ENCODE measurements at regions not wholly inside any gene's neighbourhood (a gene's known extent, or its start where the extent isn't known, plus 50 kb on each side); places are given as distances from the start of the nearest gene placed in this dataset.
A peak's percentile ranks its signal among the peaks of the same experiment; 100 is the strongest.

- Histone ChIP-seq H3K9ac (ENCODE audit: control insufficient read depth, insufficient read depth, low read length) (no peak overlapping the region), H4K20me1 (ENCODE audit: control insufficient read depth, insufficient read depth) (no peaks in the 10 kb centered on the region), H3K9me3 (replicated peaks; ENCODE audit: control insufficient read depth, insufficient read depth, low read length) (peaks cover 1% of the 10 kb centered on the region; the same call in 1 of the 3 replicates), H3K27me3 (replicated peaks in 1 of 2; ENCODE audit: control insufficient read depth in 2 of 2, insufficient read depth in 2 of 2, low read length in 1 of 2) (peaks cover 2 to 13% of the 10 kb centered on the region in 2 experiments), H3K4me2 (ENCODE audit: control insufficient read depth, insufficient read depth) (no peak overlapping the region; the same call in 1 of the 2 replicates), H2AFZ (ENCODE audit: control insufficient read depth, low read depth, low read length) (no peak overlapping the region), H3K4me3 (no peak overlapping the region), H3K79me2 (ENCODE audit: control insufficient read depth, insufficient read depth, low read length) (no peaks in the 10 kb centered on the region), H3K4me1 (ENCODE audit: control insufficient read depth, insufficient read depth, low read length) (no peaks in the 10 kb centered on the region; the same call in 1 of the 2 replicates), H3K36me3 (ENCODE audit: control insufficient read depth in 2 of 2, insufficient read depth in 2 of 2, low read length in 1 of 2) (no peaks in the 10 kb centered on the region), H3K27ac (ENCODE audit: control insufficient read depth, insufficient read depth) (no peak overlapping the region)
- FAIRE-seq (no peak), ATAC-seq (peak; percentile 52), DNase-seq (ENCODE audit: low read depth, low spot score) (no peak)
- in situ Hi-C loops (cut with MboI) (no loop called here), intact Hi-C loops (cut with micrococcal nuclease; ENCODE audit: unreplicated experiment) (no loop called here)
- RAD21 ChIA-PET (ENCODE audit: unreplicated experiment), result no interaction called here
- TF ChIP-seq RAD51 (IDR thresholded peaks at IDR 0.05) (peak; percentile 36; the same call in 1 of the 2 replicates), USF1 (IDR thresholded peaks at IDR 0.05; ENCODE audit: borderline replicate concordance, extremely low read length, insufficient read depth, low read depth, low read length) (peak; percentile 26), ZNF274 (IDR thresholded peaks at IDR 0.05; ENCODE audit: insufficient read depth, insufficient read length) (no peak)
- WGBS (ENCODE audit: insufficient coverage, insufficient replicate concordance, low lambda C conversion rate, missing lambda C conversion rate), result 16% methylated on average over 20 of the region's 20 CpGs
- POLR2A ChIA-PET, result no interaction called here
- SMC1A ChIA-PET (ENCODE audit: uncharacterized antibody, unreplicated experiment), result interaction anchor here (0.6 kb wide), 1 partner anchor 11 kb away, joined by 3 read pairs; no protein-coding TSS in a partner anchor
- BruUV-seq (replicated peaks), result no TSS peak
- CTCF ChIA-PET, result no interaction called here
Measured at GRCh38 chr14:95597784-95598211, 62.9 kb downstream of the GLRX5 start.

- ChIA-PET POLR2A (no interaction called here), CTCF (interaction anchor here (0.9 to 1.4 kb wide), 4 partner anchors 11 to 85 kb away, joined by 3 to 4 read pairs (median 4); no protein-coding TSS in a partner anchor), SMC1A (ENCODE audit: uncharacterized antibody, unreplicated experiment) (no interaction called here), RAD21 (ENCODE audit: unreplicated experiment) (no interaction called here)
- FAIRE-seq, result no peak
- BruUV-seq (replicated peaks), result no TSS peak
- in situ Hi-C loops (cut with MboI), result no loop called here
- TF ChIP-seq JUNB (IDR thresholded peaks at IDR 0.05) (no peak), SUPT20H (IDR thresholded peaks at IDR 0.05; ENCODE audit: borderline replicate concordance, control insufficient read depth, low read depth, low read length) (no peak), USF2 (IDR thresholded peaks at IDR 0.05; ENCODE audit: borderline replicate concordance, low read depth, low read length) (no peak), PRDM15 (CRISPR knock-in tag; IDR thresholded peaks at IDR 0.05) (no peak), PAX8 (IDR thresholded peaks at IDR 0.05) (no peak), POLR2AphosphoS5 (IDR thresholded peaks at IDR 0.05; ENCODE audit: low read length) (no peak), SIN3A (IDR thresholded peaks at IDR 0.05; ENCODE audit: low read depth, low read length) (no peak), CHD2 (IDR thresholded peaks at IDR 0.05; ENCODE audit: borderline replicate concordance, low read depth, low read length) (no peak), TCF7 (IDR thresholded peaks at IDR 0.05; ENCODE audit: borderline replicate concordance) (no peak), CBFB (IDR thresholded peaks at IDR 0.05; ENCODE audit: low read depth) (no peak)
- Histone ChIP-seq H3K36me3 (ENCODE audit: control insufficient read depth in 2 of 2, insufficient read depth in 2 of 2, low read length in 1 of 2) (no peaks in the 10 kb centered on the region), H3K4me2 (ENCODE audit: control insufficient read depth, insufficient read depth) (no peak overlapping the region), H3K9me3 (replicated peaks; ENCODE audit: control insufficient read depth, insufficient read depth, low read length) (peaks cover 4% of the 10 kb centered on the region; the same call in 1 of the 3 replicates), H3K27me3 (replicated peaks in 1 of 2; ENCODE audit: control insufficient read depth in 2 of 2, insufficient read depth in 2 of 2, low read length in 1 of 2) (peaks cover 2 to 13% of the 10 kb centered on the region in 2 experiments), H3K4me3 (no peak overlapping the region), H3K4me1 (ENCODE audit: control insufficient read depth, insufficient read depth, low read length) (no peaks in the 10 kb centered on the region; the same call in 1 of the 2 replicates), H2AFZ (ENCODE audit: control insufficient read depth, low read depth, low read length) (no peak overlapping the region), H4K20me1 (ENCODE audit: control insufficient read depth, insufficient read depth) (no peaks in the 10 kb centered on the region), H3K79me2 (ENCODE audit: control insufficient read depth, insufficient read depth, low read length) (no peaks in the 10 kb centered on the region), H3K9ac (ENCODE audit: control insufficient read depth, insufficient read depth, low read length) (no peak overlapping the region), H3K27ac (ENCODE audit: control insufficient read depth, insufficient read depth) (no peak overlapping the region)
- no peak for DNase-seq (ENCODE audit: low read depth, low spot score)
- intact Hi-C loops (cut with micrococcal nuclease; ENCODE audit: unreplicated experiment), result no loop called here
- ATAC-seq, result no peak
- WGBS (ENCODE audit: insufficient coverage, insufficient replicate concordance, low lambda C conversion rate, missing lambda C conversion rate), result 0% methylated on average over 3 of the region's 3 CpGs
Measured at GRCh38 chr14:95601650-95602049, 66.8 kb downstream of the GLRX5 start.

All from GM12878 (cell line).